ENCODE measurements at regions not wholly inside any gene's neighbourhood (a gene's known extent, or its start where the extent isn't known, plus 50 kb on each side); places are given as distances from the start of the nearest gene placed in this dataset.

DNA sequence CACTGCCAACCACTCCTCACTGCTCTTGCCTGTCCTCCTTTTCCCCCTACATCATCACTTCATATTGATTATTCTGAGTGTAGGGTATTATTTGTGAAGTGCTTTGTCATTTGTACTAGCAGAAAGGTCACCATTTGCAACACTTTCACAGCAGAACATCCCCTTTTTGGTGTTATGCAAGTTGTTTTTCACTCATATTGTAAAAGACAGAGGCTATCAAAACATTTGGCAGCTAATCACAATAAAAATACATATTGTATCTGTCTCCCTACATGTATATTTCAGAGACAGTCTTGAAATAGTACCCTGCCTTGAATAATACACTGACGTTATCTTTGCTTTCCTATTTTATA is 82.3 kb downstream of the ANXA1 start:
- Histone ChIP-seq H2AFZ (replicated peaks) (no peak overlapping the region), H3K36me3 (no peaks in the 10 kb centered on the region), H3K9ac (no peak overlapping the region), H3K4me1 (peaks cover 9% of the 10 kb centered on the region), H4K20me1 (ENCODE audit: low read depth) (no peaks in the 10 kb centered on the region), H3K27ac (no peak overlapping the region), H3K4me3 (no peak overlapping the region), H3K4me2 (no peak overlapping the region), H3K9me3 (ENCODE audit: low read depth) (no peaks in the 10 kb centered on the region), H3F3A (ENCODE audit: low read depth) (no peaks in the 10 kb centered on the region), H3K79me2 (ENCODE audit: low read depth) (no peaks in the 10 kb centered on the region), H3K27me3 (no peaks in the 10 kb centered on the region)
- H3K9me3 Mint-ChIP-seq: no peaks in the 10 kb centered on the region
- H3K36me3 Mint-ChIP-seq: no peaks in the 10 kb centered on the region
- H3K4me1 Mint-ChIP-seq: no peaks in the 10 kb centered on the region
- H3K4me3 Mint-ChIP-seq: no peak overlapping the region
- no peak for DNase-seq (ENCODE audit: low spot score)
- H3K27me3 Mint-ChIP-seq (ENCODE audit: insufficient read depth, low read depth): peaks cover 2% of the 10 kb centered on the region
- TF ChIP-seq EZH2phosphoT487 (IDR thresholded peaks at IDR 0.05) (no peak), EZH2 (IDR thresholded peaks at IDR 0.05) (no peak)
- TF ChIP-seq, protein P1, sequence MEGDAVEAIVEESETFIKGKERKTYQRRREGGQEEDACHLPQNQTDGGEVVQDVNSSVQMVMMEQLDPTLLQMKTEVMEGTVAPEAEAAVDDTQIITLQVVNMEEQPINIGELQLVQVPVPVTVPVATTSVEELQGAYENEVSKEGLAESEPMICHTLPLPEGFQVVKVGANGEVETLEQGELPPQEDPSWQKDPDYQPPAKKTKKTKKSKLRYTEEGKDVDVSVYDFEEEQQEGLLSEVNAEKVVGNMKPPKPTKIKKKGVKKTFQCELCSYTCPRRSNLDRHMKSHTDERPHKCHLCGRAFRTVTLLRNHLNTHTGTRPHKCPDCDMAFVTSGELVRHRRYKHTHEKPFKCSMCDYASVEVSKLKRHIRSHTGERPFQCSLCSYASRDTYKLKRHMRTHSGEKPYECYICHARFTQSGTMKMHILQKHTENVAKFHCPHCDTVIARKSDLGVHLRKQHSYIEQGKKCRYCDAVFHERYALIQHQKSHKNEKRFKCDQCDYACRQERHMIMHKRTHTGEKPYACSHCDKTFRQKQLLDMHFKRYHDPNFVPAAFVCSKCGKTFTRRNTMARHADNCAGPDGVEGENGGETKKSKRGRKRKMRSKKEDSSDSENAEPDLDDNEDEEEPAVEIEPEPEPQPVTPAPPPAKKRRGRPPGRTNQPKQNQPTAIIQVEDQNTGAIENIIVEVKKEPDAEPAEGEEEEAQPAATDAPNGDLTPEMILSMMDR (IDR thresholded peaks at IDR 0.05): no peak
- H3K27ac Mint-ChIP-seq: no peak overlapping the region

DNA sequence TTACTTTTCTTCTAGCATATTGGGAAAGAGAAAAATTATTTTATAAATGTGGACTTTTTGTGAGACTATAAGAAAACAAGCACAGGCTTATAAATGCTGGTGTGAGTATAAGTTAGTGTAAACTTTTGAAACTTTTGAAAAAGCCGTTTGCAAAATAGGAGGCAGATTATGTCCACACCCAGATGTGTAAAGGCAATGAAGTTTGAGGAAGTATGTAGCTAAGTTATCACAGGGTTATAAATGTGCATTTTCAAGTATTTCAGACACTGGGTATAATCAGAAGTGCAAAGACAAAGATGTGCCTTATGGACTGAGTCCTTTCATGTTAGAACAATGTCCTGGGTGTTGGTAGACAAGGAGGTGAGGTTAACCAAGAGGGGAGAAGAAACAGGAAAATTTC is 85.5 kb downstream of the ANXA1 start:
- no peak overlapping the region for H2AFZ ChIP-seq (replicated peaks)
- H4K20me1 ChIP-seq (ENCODE audit: low read depth): no peaks in the 10 kb centered on the region
- H3K9me3 Mint-ChIP-seq: no peaks in the 10 kb centered on the region
- H3K4me3 Mint-ChIP-seq: no peak overlapping the region
- H3K9me3 ChIP-seq (ENCODE audit: low read depth): no peaks in the 10 kb centered on the region
- H3K27me3 ChIP-seq: no peaks in the 10 kb centered on the region
- H3F3A ChIP-seq (ENCODE audit: low read depth): no peaks in the 10 kb centered on the region
- peaks cover 2% of the 10 kb centered on the region for H3K27me3 Mint-ChIP-seq (ENCODE audit: insufficient read depth, low read depth)
- H3K27ac Mint-ChIP-seq: no peak overlapping the region
- no peak overlapping the region for H3K9ac ChIP-seq
- peaks cover 11% of the 10 kb centered on the region for H3K4me1 ChIP-seq
- no peak overlapping the region for H3K27ac ChIP-seq
- H3K4me1 Mint-ChIP-seq: peaks cover 5% of the 10 kb centered on the region
- no peak overlapping the region for H3K4me3 ChIP-seq
- H3K4me2 ChIP-seq: no peak overlapping the region
- DNase-seq (ENCODE audit: low spot score): no peak
- H3K36me3 ChIP-seq: no peaks in the 10 kb centered on the region
- TF ChIP-seq, protein P1 (IDR thresholded peaks at IDR 0.05): no peak
- TF ChIP-seq EZH2 (IDR thresholded peaks at IDR 0.05) (no peak), EZH2phosphoT487 (IDR thresholded peaks at IDR 0.05) (no peak)
- no peaks in the 10 kb centered on the region for H3K79me2 ChIP-seq (ENCODE audit: low read depth)
- H3K36me3 Mint-ChIP-seq: no peaks in the 10 kb centered on the region

DNA sequence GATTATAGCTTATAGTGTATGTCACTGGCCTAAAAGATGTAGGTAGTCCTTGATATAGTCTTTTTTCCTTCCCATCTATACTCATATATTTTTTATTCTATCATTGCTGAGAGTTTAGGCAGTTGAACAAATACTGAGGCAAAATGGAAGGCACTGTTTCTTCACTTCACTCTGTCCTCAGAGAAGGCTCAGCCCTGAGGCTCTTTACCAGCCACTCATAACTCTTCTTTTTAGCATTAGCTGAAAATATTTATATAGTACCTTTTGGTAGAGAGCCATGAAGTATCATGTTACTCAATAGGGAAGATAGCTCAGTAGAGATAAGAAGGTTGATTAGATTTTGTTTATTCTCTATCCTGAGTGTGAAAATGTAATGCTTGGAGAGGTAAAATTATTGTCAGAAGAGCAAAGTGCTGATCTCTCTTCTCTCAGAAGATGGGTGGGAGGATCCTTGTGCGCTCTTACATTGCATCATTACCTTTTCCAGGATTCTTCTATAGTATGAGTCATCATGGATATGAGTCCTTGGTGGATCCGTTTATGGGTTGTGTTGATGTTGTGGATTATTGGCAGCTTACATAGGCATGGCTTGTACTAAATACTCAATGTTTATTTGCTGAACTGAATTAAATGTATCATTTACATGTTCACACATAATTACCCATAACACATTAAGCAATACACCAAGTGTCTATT is 88.1 kb downstream of the ANXA1 start:
- H2AFZ ChIP-seq (replicated peaks): no peak overlapping the region
- H3K9ac ChIP-seq: no peak overlapping the region
- peaks cover 16% of the 10 kb centered on the region for H3F3A ChIP-seq (ENCODE audit: low read depth)
- Mint-ChIP-seq H3K4me1 (peaks cover 5% of the 10 kb centered on the region), H3K36me3 (no peaks in the 10 kb centered on the region), H3K27ac (no peak overlapping the region), H3K4me3 (no peak overlapping the region), H3K9me3 (no peaks in the 10 kb centered on the region), H3K27me3 (ENCODE audit: insufficient read depth, low read depth) (peaks cover 2% of the 10 kb centered on the region)
- no peaks in the 10 kb centered on the region for H4K20me1 ChIP-seq (ENCODE audit: low read depth)
- no peak overlapping the region for H3K4me3 ChIP-seq
- no peak overlapping the region for H3K27ac ChIP-seq
- H3K36me3 ChIP-seq: no peaks in the 10 kb centered on the region
- H3K9me3 ChIP-seq (ENCODE audit: low read depth): no peaks in the 10 kb centered on the region
- no peak for TF ChIP-seq EZH2 (IDR thresholded peaks at IDR 0.05)
- TF ChIP-seq, protein P1 (IDR thresholded peaks at IDR 0.05): no peak
- no peak for TF ChIP-seq EZH2phosphoT487 (IDR thresholded peaks at IDR 0.05)
- peaks cover 36% of the 10 kb centered on the region for H3K4me1 ChIP-seq
- no peak for DNase-seq (ENCODE audit: low spot score)
- H3K79me2 ChIP-seq (ENCODE audit: low read depth): no peaks in the 10 kb centered on the region
- H3K27me3 ChIP-seq: no peaks in the 10 kb centered on the region
- no peak overlapping the region for H3K4me2 ChIP-seq
